ENCODE measurements at regions not wholly inside any gene's neighbourhood (a gene's known extent, or its start where the extent isn't known, plus 50 kb on each side); places are given as distances from the start of the nearest gene placed in this dataset.

GRCh38 chr3:157916672-157917071, 189.5 kb downstream of the SHOX2 start:
- H3K36me3 ChIP-seq (replicated peaks in 1 of 2), result no peaks in the 10 kb centered on the region
- H3K9me3 ChIP-seq (replicated peaks in 1 of 3), result no peaks in the 10 kb centered on the region
- no peak for TF ChIP-seq POLR2A (IDR thresholded peaks at IDR 0.05)
- TF ChIP-seq CTCF (IDR thresholded peaks at IDR 0.05), result no peak
- H3K4me1 ChIP-seq (replicated peaks in 1 of 2), result no peaks in the 10 kb centered on the region
- intact Hi-C loops (cut with DNase I), result no loop called here
- no peaks in the 10 kb centered on the region for H3K27me3 ChIP-seq
- no peak overlapping the region for H3K27ac ChIP-seq
- 57 to 70% (median 65%) methylated on average over 3 of the region's 3 CpGs for WGBS, 4 donors
- no peak for DNase-seq
- H3K4me3 ChIP-seq, result no peak overlapping the region

DNA sequence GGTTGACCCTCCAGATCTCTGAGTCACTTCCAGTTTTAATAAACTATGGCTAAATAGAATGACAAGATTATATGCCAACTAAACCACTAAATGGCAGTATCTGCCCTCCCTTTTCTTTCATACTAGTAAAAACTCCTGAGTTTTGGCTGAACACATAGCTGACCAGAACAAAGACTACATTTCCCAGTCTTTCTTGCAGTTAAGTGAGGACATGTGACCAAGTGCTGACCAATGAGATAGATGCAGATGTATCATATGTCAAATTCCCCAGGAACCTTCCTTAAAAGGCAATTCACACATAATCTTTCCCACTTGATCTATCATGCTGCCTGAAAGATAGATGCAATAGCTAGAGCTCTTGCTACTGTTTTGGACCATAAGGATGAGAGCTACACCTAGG, 191.3 kb downstream of the SHOX2 start:
- DNase-seq, result no peak
- TF ChIP-seq CTCF (IDR thresholded peaks at IDR 0.05) (no peak), POLR2A (IDR thresholded peaks at IDR 0.05) (no peak)
- no peaks in the 10 kb centered on the region for H3K27me3 ChIP-seq
- no peak overlapping the region for H3K27ac ChIP-seq
- intact Hi-C loops (cut with DNase I), result no loop called here
- H3K9me3 ChIP-seq (replicated peaks in 1 of 3), result no peaks in the 10 kb centered on the region
- no peak overlapping the region for H3K4me3 ChIP-seq
- no peaks in the 10 kb centered on the region for H3K36me3 ChIP-seq (replicated peaks in 1 of 2)
- H3K4me1 ChIP-seq (replicated peaks in 1 of 2), result no peaks in the 10 kb centered on the region

DNA sequence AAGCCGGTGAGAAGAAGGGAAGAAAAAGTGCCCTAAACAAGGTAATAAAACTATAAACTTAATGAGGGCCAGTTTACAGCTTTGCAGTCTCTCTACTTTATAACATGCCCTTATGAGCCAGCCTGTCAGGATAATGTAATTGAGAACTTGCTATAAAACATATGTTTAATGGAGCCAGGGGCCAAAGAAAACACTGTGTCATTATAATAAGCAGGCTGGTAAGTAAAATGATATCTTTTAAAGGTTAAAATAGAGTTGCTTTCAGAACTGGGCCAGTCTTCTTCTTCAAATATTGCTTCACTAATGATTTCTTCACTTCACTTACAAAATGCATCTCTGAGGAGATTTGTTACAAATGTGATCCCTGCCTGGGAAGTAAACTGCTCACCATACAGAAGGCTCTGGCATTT, 192.5 kb downstream of the SHOX2 start:
- no peak for DNase-seq
- no peaks in the 10 kb centered on the region for H3K9me3 ChIP-seq (replicated peaks in 1 of 3)
- no peaks in the 10 kb centered on the region for H3K36me3 ChIP-seq (replicated peaks in 1 of 2)
- H3K27ac ChIP-seq, result no peak overlapping the region
- no peak for TF ChIP-seq CTCF (IDR thresholded peaks at IDR 0.05)
- no peak for TF ChIP-seq POLR2A (IDR thresholded peaks at IDR 0.05)
- intact Hi-C loops (cut with DNase I), result no loop called here
- H3K4me1 ChIP-seq (replicated peaks in 1 of 2), result no peaks in the 10 kb centered on the region
- no peaks in the 10 kb centered on the region for H3K27me3 ChIP-seq
- no peak overlapping the region for H3K4me3 ChIP-seq
- WGBS, 4 donors, result 6 to 52% (median 39%) methylated on average over 1 of the region's 1 CpG

GRCh38 chr3:157912514-157913451, 193.4 kb downstream of the SHOX2 start:
- intact Hi-C loops (cut with DNase I), result no loop called here
- Histone ChIP-seq H3K27ac (no peak overlapping the region), H3K36me3 (replicated peaks in 1 of 2) (no peaks in the 10 kb centered on the region), H3K9me3 (replicated peaks in 1 of 3) (no peaks in the 10 kb centered on the region), H3K4me3 (no peak overlapping the region), H3K4me1 (replicated peaks in 1 of 2) (no peaks in the 10 kb centered on the region), H3K27me3 (no peaks in the 10 kb centered on the region)
- no peak for DNase-seq
- TF ChIP-seq POLR2A (IDR thresholded peaks at IDR 0.05) (no peak), CTCF (IDR thresholded peaks at IDR 0.05) (no peak)
- WGBS, 4 donors, result 54 to 66% (median 64%) methylated on average over 5 of the region's 5 CpGs
